Stimulated activated CD4-positive, alpha-beta T cell treated with anti-CD3 and anti-CD28 coated beads, Interleukin-15, amount 100 ng/mL, for 24 hours (primary cell): ENCODE measurements at regions not wholly inside any gene's neighbourhood (a gene's known extent, or its start where the extent isn't known, plus 50 kb on each side); places are given as distances from the start of the nearest gene placed in this dataset.
"Not testable (repeated sequence)": the region's sequence is repeated elsewhere in the genome, so short reads cannot be mapped to it uniquely, and the experiment has no call there.

ENCODE experiments used
- DNase-seq: peaks from one replicate; pipeline ENCODE4 v3.0.0-alpha.2; 2020

- DNase-seq: no peak
Measured at GRCh38 chr14:34170882-34171281, 220.0 kb upstream of the EGLN3 start.

GRCh38 chr14:34169561-34169960, 218.7 kb upstream of the EGLN3 start:
- no peak for DNase-seq

DNA sequence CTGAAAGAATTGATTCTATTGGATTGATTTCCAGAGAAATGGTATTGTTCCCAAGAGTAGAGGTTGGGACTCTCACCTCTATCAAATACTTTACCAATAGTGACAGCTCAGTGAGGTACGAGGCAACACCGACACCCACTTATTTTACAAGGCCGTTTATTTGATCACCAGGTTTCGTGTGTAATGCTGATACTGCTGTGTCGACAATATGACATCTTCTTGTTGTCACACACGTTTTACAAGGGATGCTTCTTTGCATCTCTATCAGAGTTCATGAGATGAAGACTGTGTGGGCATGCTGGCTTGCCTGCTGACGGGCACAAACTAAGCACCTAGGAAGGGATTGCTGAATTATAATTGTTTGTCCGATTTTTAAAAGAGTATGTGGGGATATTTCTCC, 217.8 kb upstream of the EGLN3 start:
- DNase-seq: no peak

GRCh38 chr14:34165847-34166350, 215.0 kb upstream of the EGLN3 start:
- DNase-seq: no peak

- no peak for DNase-seq
Measured at GRCh38 chr14:34164162-34164864, 213.4 kb upstream of the EGLN3 start.

DNA sequence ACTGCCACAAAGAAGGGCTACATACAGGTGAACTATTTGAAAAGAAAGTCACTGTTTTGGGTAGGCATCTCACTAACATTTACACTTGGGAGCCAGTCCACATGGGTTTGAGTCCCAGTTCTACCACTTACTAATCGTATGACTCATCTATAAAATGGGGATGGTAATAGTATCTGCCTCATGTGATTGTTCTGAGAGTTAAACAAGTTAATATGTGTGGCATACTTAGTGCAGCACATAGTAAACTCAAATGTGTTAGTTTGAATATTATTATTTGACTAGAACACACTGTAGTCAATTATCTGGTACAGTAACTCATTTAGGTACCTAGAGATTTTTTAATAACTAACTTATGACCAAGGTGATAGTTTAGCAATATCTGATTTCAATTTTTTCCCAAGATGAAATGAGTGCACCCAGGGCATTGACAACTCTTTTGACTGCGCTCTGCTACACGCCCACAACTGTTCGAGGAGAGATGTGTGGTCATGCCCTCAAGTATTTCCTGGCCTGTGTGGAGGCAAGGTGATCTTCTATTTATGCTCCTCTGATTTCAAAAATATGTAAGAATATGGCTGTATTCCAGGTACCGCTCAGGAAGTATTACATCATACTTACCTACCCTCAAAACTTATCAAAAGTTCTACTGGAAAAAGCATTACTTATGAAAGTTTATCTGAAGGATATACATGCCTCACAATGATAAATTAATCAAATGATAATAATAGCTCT, 210.6 kb upstream of the EGLN3 start:
- no peak for DNase-seq

DNA sequence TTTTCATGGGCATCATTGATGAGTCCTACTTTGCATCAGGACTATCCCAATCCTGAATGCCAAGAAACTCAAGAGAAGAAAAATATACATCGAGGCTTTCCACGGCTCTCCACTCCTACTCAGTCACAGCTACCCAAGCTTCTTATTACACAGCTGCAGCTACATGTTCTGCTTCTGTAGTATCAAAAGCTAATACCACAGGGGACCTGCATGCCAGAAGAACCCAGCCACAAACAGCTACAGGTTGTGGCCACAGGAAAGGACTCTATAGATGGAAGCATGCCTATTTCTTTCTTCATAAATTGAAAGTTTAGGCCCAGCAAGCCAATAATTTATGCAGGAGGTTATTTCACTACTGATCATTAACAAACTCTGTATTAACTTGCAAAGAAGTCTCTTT, 209.7 kb upstream of the EGLN3 start:
- DNase-seq: no peak

DNA sequence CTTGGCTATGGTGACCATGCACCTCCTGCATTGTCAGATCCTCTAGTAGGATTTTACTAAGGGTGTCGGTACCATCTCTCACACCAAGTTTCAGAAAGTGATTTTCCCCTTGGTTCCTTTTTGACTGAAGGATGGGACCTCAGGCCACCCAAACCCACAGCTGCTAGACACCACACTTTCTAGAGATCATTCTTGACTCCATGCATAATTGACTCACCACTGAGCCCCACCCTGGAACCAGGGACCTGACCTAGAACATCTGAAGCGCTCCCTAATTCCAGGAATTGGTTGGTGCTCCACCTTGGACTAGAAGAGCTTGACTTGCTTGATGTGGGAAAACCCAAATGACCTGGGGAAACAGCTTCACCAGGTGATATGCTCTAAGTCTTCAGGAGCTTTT, 206.8 kb upstream of the EGLN3 start:
- DNase-seq: no peak

DNA sequence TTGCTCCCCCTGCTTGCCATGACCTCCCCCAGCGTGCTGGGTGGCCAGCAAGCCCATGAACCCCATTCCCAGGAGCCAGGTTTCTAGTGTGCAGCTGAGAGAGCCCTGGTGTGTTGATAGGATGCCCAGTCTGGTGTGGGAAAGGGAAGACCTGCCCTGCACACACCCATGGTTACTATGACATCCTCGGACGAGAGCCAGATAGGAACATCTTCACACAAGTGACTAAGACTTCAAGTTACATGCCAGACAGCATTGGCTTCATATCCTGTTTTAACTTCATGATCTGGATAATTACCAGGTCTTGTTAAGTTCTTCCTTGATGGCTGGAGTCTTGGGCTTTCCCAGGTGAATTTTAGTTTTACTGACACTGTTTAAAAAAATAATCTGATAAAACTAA, 196.6 kb upstream of the EGLN3 start:
- DNase-seq: no peak

- not testable (repeated sequence) for DNase-seq
Measured at GRCh38 chr14:34140127-34140526, 189.3 kb upstream of the EGLN3 start.

DNA sequence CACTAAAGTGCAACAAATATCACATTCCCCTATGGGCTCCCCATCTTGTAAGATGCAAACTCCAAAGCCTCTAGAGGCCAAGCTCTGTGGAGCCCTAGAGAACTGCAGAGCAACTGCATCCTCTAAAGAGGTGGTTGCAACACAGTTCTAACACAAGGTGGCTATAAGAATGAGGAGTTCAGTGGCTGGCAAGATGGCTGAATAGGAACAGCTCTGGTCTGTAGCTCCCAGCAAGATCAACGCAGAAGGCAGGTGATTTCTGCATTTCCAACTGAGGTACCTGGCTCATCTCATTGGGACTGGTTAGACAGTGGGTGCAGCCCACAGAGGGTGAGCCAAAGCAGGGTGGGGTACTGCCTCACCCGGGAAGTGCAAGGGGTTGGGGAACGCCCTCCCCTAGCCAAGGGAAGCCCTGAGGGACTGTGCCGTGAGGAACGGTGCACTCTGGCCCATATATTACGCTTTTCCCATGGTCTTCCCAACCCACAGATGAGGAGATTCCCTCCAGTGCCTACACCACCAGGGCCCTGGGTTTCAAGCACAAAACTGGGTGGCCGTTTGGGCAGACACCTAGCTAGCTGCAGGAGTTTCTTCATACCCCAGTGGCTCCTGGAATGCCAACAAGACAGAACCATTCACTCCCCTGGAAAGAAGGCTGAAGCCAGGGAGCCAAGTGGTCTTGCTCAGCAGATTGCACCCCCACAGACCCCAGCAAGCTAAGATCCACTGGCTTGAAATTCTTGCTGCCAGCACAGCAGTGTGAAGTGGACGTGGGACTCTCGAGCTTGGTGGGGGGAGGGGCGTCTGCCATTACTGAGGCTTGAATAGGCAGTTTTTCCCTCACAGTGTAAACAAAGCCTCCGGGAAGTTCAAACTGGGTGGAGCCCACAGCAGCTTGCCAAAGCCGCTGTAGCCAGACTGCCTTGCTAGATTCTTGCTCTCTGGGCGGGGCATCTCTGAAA, 188.6 kb upstream of the EGLN3 start:
- not testable (repeated sequence) for DNase-seq

DNA sequence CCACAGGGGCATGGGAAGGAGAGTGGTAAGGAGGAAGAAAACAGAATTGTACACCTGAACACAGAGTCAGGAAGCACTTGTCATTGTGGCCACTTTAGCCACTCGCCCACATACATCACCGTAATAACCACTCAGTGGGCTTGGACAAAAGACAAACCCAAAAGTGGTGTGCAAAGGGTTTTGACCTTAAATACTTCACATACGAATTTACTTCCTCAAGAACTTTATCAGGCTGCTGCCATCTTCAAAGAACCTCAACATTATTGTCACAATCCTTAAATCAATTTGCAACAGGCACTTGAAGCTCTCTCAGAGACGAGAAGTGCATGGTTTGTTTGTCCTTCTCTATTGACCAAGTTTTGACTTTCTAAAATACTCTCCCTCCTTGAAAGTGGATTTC, 187.3 kb upstream of the EGLN3 start:
- DNase-seq: no peak

- no peak for DNase-seq
Measured at GRCh38 chr14:34137001-34137745, 186.3 kb upstream of the EGLN3 start.

DNA sequence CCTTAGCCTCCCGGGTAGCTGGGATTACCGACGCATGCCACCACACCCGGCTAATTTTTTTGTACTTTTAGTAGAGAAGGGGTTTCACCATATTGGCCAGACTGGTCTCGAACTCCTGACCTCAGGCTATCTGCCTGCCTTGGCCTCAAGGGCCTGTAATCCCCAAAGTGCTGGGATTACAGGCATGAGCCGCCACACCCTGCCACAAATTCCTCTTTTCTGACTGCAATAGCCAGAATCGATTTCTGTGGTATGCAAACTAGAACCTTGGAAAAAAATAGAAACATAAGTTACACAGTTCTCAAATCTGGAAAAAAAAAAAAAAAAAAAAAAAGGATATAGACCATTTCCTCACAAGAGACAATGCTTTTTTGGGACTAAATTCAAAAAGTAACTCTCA, 184.6 kb upstream of the EGLN3 start:
- no peak for DNase-seq

GRCh38 chr14:34134484-34134883, 183.6 kb upstream of the EGLN3 start:
- DNase-seq: no peak

DNA sequence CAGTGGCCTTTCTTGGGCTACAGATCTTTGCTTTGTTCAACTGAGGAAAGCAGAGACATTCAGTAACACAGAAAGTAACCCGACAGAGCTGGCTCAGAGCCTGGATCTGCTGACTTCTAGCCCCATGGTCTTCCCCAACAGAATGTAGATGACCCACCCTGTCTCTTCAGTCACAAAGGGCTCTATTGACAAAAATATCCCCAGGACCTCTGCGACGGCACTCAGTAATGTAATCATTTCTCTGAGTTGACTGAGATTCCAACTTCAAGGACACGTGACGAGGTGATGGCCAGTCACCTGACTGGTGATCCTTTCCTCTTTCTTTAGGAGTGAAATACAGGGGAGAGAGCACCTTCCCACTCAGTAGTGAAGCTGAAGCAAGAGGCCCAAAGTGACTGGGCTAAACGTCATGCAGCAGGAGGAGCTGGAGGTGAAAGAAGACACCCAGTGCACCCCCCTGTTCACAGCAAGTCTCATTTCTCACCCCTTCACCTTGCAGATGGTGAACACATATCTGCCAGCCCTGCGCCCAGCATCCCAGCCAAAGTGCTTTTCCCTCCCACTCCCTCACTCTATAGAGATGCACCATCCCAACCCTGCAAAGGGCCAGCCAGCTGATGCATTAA, 179.2 kb upstream of the EGLN3 start:
- DNase-seq: no peak

GRCh38 chr14:34128665-34129064, 177.8 kb upstream of the EGLN3 start:
- DNase-seq: no peak

DNA sequence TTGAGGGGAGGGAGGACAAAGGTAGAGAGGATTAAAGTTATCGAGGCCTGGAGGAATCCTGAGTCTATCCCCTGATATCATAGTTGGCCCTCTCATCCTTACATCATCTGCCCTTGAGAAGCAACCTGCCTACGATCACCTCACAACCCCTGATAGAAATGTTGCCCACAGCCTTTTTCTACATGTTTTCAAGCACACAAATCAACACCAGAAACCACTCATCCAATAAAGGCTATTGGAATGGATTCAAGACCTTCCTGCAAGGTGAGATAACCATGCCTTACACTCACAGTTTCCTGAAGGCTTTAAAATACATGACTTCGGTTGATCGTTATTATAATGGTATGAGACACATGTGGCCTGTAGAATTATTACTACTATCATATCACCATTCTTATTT, 175.7 kb upstream of the EGLN3 start:
- DNase-seq: no peak

- DNase-seq: no peak
Measured at GRCh38 chr14:34124585-34124984, 173.7 kb upstream of the EGLN3 start.

DNA sequence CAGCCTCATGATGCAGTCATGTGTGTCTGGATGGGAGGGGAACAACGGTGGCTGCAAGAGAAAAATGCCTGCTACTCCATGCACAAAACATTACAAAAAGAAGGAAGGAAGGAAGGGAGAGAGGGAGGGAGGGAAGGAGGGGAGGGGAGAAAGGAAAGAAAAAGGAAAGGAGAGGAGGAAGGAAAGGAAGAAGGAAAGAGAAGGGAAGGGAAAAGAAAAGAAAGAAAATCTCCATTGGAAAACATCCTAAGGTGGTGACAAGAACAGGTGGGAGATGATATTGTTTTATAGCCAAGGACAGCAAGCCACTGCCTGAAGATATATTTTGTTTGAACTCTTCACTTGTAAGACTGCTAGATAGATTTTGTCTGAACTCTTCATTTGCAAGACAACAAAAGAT, 171.8 kb upstream of the EGLN3 start:
- DNase-seq: no peak

- DNase-seq: no peak
Measured at GRCh38 chr14:34122081-34122480, 171.2 kb upstream of the EGLN3 start.
